CD14-positive monocyte (primary cell): ENCODE measurements at regions not wholly inside any gene's neighbourhood (a gene's known extent, or its start where the extent isn't known, plus 50 kb on each side); places are given as distances from the start of the nearest gene placed in this dataset.
"Not testable (repeated sequence)": the region's sequence is repeated elsewhere in the genome, so short reads cannot be mapped to it uniquely, and the experiment has no call there.

Source experiments
- DNase-seq, 3 donors: peaks; one replicate each; pipeline ENCODE4 v3.0.0-alpha.2; 2011 to 2022
- H2AFZ ChIP-seq: 2 replicates; pipeline ENCODE4 v1.6.0; 2012; ENCODE audit warnings: mild to moderate bottlenecking, low read depth, low read length, inconsistent platforms; ENCODE audit not compliant: insufficient read depth, poor library complexity, severe bottlenecking
- H3K27ac ChIP-seq, 2 donors: 1 replicate in 1 of 2; 2 replicates in 1 of 2; pipeline ENCODE4 v1.5.1; 2012 to 2013; ENCODE audit warnings: low read length in 2 of 2, control low read depth in 1 of 2, inconsistent platforms in 1 of 2, low read depth in 1 of 2, mild to moderate bottlenecking in 1 of 2
- H3K27me3 ChIP-seq, 2 donors: one replicate each; pipeline versions ENCODE4 v1.6.0 to v1.6.1; 2011 to 2013; ENCODE audit warnings: low read length in 2 of 2; ENCODE audit not compliant: control insufficient read depth in 2 of 2, insufficient read depth in 2 of 2
- H3K36me3 ChIP-seq, 2 donors: replicated peaks in 1 of 2; 1 replicate in 1 of 2; 2 replicates in 1 of 2; pipeline versions ENCODE4 v1.5.1 to v1.6.1; 2012 to 2013; ENCODE audit warnings: low read length in 2 of 2, control low read depth in 1 of 2, inconsistent platforms in 1 of 2, mild to moderate bottlenecking in 1 of 2; ENCODE audit not compliant: insufficient read depth in 2 of 2, control insufficient read depth in 1 of 2
- H3K4me1 ChIP-seq, 2 donors: 1 replicate in 1 of 2; 2 replicates in 1 of 2; pipeline versions ENCODE4 v1.5.1 to v1.6.1; 2012 to 2013; ENCODE audit warnings: low read length in 2 of 2, control low read depth in 1 of 2, inconsistent platforms in 1 of 2, mild to moderate bottlenecking in 1 of 2, moderate library complexity in 1 of 2; ENCODE audit not compliant: insufficient read depth in 2 of 2, control insufficient read depth in 1 of 2
- H3K4me2 ChIP-seq: replicated peaks from 2 replicates; pipeline ENCODE3; 2012; ENCODE audit warnings: low read length, moderate library complexity, mild to moderate bottlenecking; ENCODE audit not compliant: poor library complexity, severe bottlenecking; ENCODE audit errors: extremely low read depth
- H3K4me3 ChIP-seq, 3 experiments: fragments of 200-600 bp in 1 of 3; sonication (generic) in 1 of 3; replicated peaks in 1 of 3; 1 replicate in 2 of 3; 2 replicates in 1 of 3; pipeline ENCODE4 v1.5.1; 2011 to 2013; ENCODE audit warnings: low read length in 3 of 3, mild to moderate bottlenecking in 3 of 3, control low read depth in 2 of 3, low read depth in 2 of 3, inconsistent platforms in 1 of 3, moderate library complexity in 1 of 3
- H3K79me2 ChIP-seq: 2 replicates; pipeline ENCODE4 v1.6.0; 2012; ENCODE audit warnings: mild to moderate bottlenecking, control low read depth, inconsistent platforms, low read length, moderate library complexity; ENCODE audit not compliant: insufficient read depth
- H3K9ac ChIP-seq: 2 replicates; pipeline ENCODE4 v1.6.0; 2017; ENCODE audit warnings: low read length, mild to moderate bottlenecking; ENCODE audit not compliant: insufficient read depth, poor library complexity, severe bottlenecking
- H3K9me3 ChIP-seq, 2 donors: replicated peaks in 1 of 2; 1 replicate in 1 of 2; 2 replicates in 1 of 2; pipeline versions ENCODE4 v1.5.1 to v1.6.1; 2012 to 2013; ENCODE audit warnings: low read length in 2 of 2, control low read depth in 1 of 2; ENCODE audit not compliant: control insufficient read depth in 1 of 2, insufficient read depth in 1 of 2
- H4K20me1 ChIP-seq: 2 replicates; pipeline ENCODE4 v1.6.0; 2012; ENCODE audit warnings: mild to moderate bottlenecking, low read length, control low read depth, moderate library complexity; ENCODE audit not compliant: insufficient read depth
- H3K27ac Mint-ChIP-seq, 7 donors: one replicate each; pipeline ENCODE4 v1.8.0; 2020; ENCODE audit warnings: mild to moderate bottlenecking in 7 of 7, mixed read lengths in 7 of 7, moderate library complexity in 6 of 7, inconsistent platforms in 2 of 7
- H3K27me3 Mint-ChIP-seq, 3 donors: one replicate each; pipeline ENCODE4 v1.8.0; 2021 to 2022; ENCODE audit warnings: low read depth in 3 of 3, mild to moderate bottlenecking in 3 of 3, mixed read lengths in 3 of 3, moderate library complexity in 3 of 3, inconsistent platforms in 1 of 3
- H3K36me3 Mint-ChIP-seq, 2 donors: one replicate each; pipeline ENCODE4 v1.8.0; 2020; ENCODE audit warnings: mixed read lengths in 2 of 2, inconsistent platforms in 1 of 2, mild to moderate bottlenecking in 1 of 2
- H3K4me1 Mint-ChIP-seq: one replicate; pipeline ENCODE4 v1.8.0; 2020; ENCODE audit warnings: mild to moderate bottlenecking, mixed read lengths
- H3K4me3 Mint-ChIP-seq, 2 donors: one replicate each; pipeline ENCODE4 v1.8.0; 2020; ENCODE audit warnings: mild to moderate bottlenecking in 2 of 2, mixed read lengths in 2 of 2, moderate library complexity in 1 of 2
- H3K9me3 Mint-ChIP-seq, 7 donors: one replicate each; pipeline ENCODE4 v1.8.0; 2020 to 2022; ENCODE audit warnings: mixed read lengths in 7 of 7, mild to moderate bottlenecking in 6 of 7, moderate library complexity in 6 of 7, inconsistent platforms in 2 of 7
- CTCF ChIP-seq: fragments of 200-600 bp; IDR thresholded peaks from one replicate; pipeline ENCODE4 v1.8.0; 2022; ENCODE audit warnings: antibody characterized with exemption, mild to moderate bottlenecking
- WGBS: methylation state at CpG from one replicate; pipeline ENCODE4 v1.1.5; 2013; ENCODE audit warnings: missing lambda C conversion rate; ENCODE audit not compliant: insufficient coverage; 5-methylcytosine and 5-hydroxymethylcytosine counted together
- intact Hi-C, 2 donors: fragments of 100-400 bp; cut with micrococcal nuclease; formaldehyde crosslinking; loops; one replicate each; pipeline versions ENCODE4 v1.15.0 to v1.15.1; 2023

GRCh38 chr4:162837241-162837640 is 329.4 kb downstream of the NAF1 start:
- TF ChIP-seq CTCF = no peak
- peaks cover 0 to 7% of the 10 kb centered on the region in 2 donors for H3K9me3 ChIP-seq
- H3K36me3 ChIP-seq = no peaks in the 10 kb centered on the region
- no peaks in the 10 kb centered on the region for H4K20me1 ChIP-seq
- H3K27ac ChIP-seq = no peak overlapping the region
- Mint-ChIP-seq H3K27ac (no peak overlapping the region), H3K36me3 (no peaks in the 10 kb centered on the region), H3K4me3 (no peak overlapping the region), H3K27me3 (peaks cover 0 to 3% (median 0%) of the 10 kb centered on the region in 3 donors), H3K4me1 (no peaks in the 10 kb centered on the region), H3K9me3 (peaks cover 0 to 10% (median 2%) of the 10 kb centered on the region in 7 donors)
- DNase-seq = no peak
- H3K4me3 ChIP-seq = no peak overlapping the region
- no peak overlapping the region for H3K4me2 ChIP-seq
- WGBS = no CpG with 5 or more reads among the region's 1 CpG
- no peaks in the 10 kb centered on the region for H3K27me3 ChIP-seq
- H3K4me1 ChIP-seq = no peaks in the 10 kb centered on the region
- H3K79me2 ChIP-seq = no peaks in the 10 kb centered on the region
- H3K9ac ChIP-seq = no peak overlapping the region
- intact Hi-C loops = no loop called here
- no peak overlapping the region for H2AFZ ChIP-seq

- H3K9ac ChIP-seq = no peak overlapping the region
- H3K4me3 Mint-ChIP-seq = no peak overlapping the region
- peaks cover 0 to 10% (median 2%) of the 10 kb centered on the region in 7 donors for H3K9me3 Mint-ChIP-seq
- H3K4me1 ChIP-seq = no peaks in the 10 kb centered on the region
- H3K27ac ChIP-seq = no peak overlapping the region
- WGBS = no CpG with 5 or more reads among the region's 2 CpGs
- no peaks in the 10 kb centered on the region for H3K4me1 Mint-ChIP-seq
- H3K4me2 ChIP-seq = no peak overlapping the region
- no peaks in the 10 kb centered on the region for H3K36me3 Mint-ChIP-seq
- peaks cover 0 to 7% of the 10 kb centered on the region in 2 donors for H3K9me3 ChIP-seq
- no peak overlapping the region for H2AFZ ChIP-seq
- no peaks in the 10 kb centered on the region for H3K27me3 ChIP-seq
- intact Hi-C loops = no loop called here
- H3K36me3 ChIP-seq = no peaks in the 10 kb centered on the region
- no peak overlapping the region for H3K4me3 ChIP-seq
- no peak for TF ChIP-seq CTCF
- H3K79me2 ChIP-seq = no peaks in the 10 kb centered on the region
- H3K27me3 Mint-ChIP-seq = peaks cover 0 to 3% (median 0%) of the 10 kb centered on the region in 3 donors
- no peak overlapping the region for H3K27ac Mint-ChIP-seq
- DNase-seq = no peak
- no peaks in the 10 kb centered on the region for H4K20me1 ChIP-seq
Observed at GRCh38 chr4:162836773-162837172, 329.9 kb downstream of the NAF1 start.

- H3K4me1 Mint-ChIP-seq = not testable (repeated sequence)
- WGBS = 82% methylated on average over 3 of the region's 6 CpGs
Observed at GRCh38 chr4:162836258-162836657, 330.4 kb downstream of the NAF1 start.

More at GRCh38 chr4:162836258-162836657, 330.4 kb downstream of the NAF1 start:
- H3K4me2 ChIP-seq, H4K20me1 ChIP-seq, H3K27me3 ChIP-seq, H3K4me1 ChIP-seq, H2AFZ ChIP-seq, H3K36me3 ChIP-seq, H3K27ac ChIP-seq, H3K36me3 Mint-ChIP-seq, H3K27ac Mint-ChIP-seq, H3K9ac ChIP-seq, DNase-seq, H3K4me3 ChIP-seq, H3K27me3 Mint-ChIP-seq, intact Hi-C loops, H3K9me3 Mint-ChIP-seq, H3K79me2 ChIP-seq, H3K9me3 ChIP-seq, H3K4me3 Mint-ChIP-seq: not testable (repeated sequence)
